Gastrocnemius medialis (tissue), 4 donors: ENCODE measurements at regions not wholly inside any gene's neighbourhood (a gene's known extent, or its start where the extent isn't known, plus 50 kb on each side); places are given as distances from the start of the nearest gene placed in this dataset.

Source experiments
- ATAC-seq, 2 donors: fragments of 150-250 bp; one replicate each; pipeline ENCODE4 v1.9.1; 2016
- DNase-seq, 2 donors: peaks; one replicate each; pipeline ENCODE4 v3.0.0-alpha.2; 2019
- H3K27ac ChIP-seq, 4 donors: fragments of 200-600 bp; sonication (generic); 1 replicate in 1 of 4; 2 replicates in 3 of 4; pipeline ENCODE4 v1.5.1; 2016 to 2018; ENCODE audit warnings: mild to moderate bottlenecking in 2 of 4, moderate library complexity in 1 of 4
- H3K27me3 ChIP-seq, 3 donors: fragments of 200-600 bp; sonication (generic) in 2 of 3; 1 replicate in 1 of 3; 2 replicates in 2 of 3; pipeline versions ENCODE4 v1.5.1 to v1.6.0; 2016 to 2019; ENCODE audit warnings: mild to moderate bottlenecking in 1 of 3, moderate library complexity in 1 of 3
- H3K36me3 ChIP-seq, 2 donors: fragments of 200-600 bp; sonication (generic) in 1 of 2; one replicate each; pipeline ENCODE4 v1.5.1; 2017 to 2018
- H3K4me1 ChIP-seq, 2 donors: fragments of 200-600 bp; sonication (generic) in 1 of 2; one replicate each; pipeline ENCODE4 v1.5.1; 2016 to 2017; ENCODE audit warnings: mild to moderate bottlenecking in 2 of 2
- H3K4me3 ChIP-seq, 4 donors: fragments of 200-600 bp; sonication (generic) in 3 of 4; 1 replicate in 1 of 4; 2 replicates in 3 of 4; pipeline ENCODE4 v1.5.1; 2016 to 2019; ENCODE audit warnings: mild to moderate bottlenecking in 2 of 4
- H3K9me3 ChIP-seq, 3 donors: fragments of 200-600 bp; sonication (generic) in 2 of 3; 1 replicate in 1 of 3; 2 replicates in 2 of 3; pipeline ENCODE4 v1.5.1; 2016 to 2019
- POLR2A ChIP-seq, 2 donors: fragments of 450-650 bp; IDR thresholded peaks; one replicate each; pipeline ENCODE4 v1.6.1; 2017; ENCODE audit warnings: antibody characterized with exemption in 2 of 2, mild to moderate bottlenecking in 2 of 2, moderate library complexity in 2 of 2
- in situ Hi-C, 4 donors: fragments of 200-750 bp; cut with MboI; loops; one replicate each; pipeline versions ENCODE4 v1.15.0 to v1.8.0; 2017; ENCODE audit warnings: low sequenced_read_pairs in 4 of 4
- intact Hi-C: fragments of 100-400 bp; cut with DNase I; formaldehyde crosslinking; loops from one replicate; pipeline ENCODE4 v1.15.1; 2023; ENCODE audit warnings: low total_unique reads
- TF ChIP-seq, protein P1 (sequence below), 5 experiments: fragments of 450-650 bp in 3 of 5; fragments of 200-600 bp in 2 of 5; sonication (generic) in 2 of 5; IDR thresholded peaks in 4 of 5; conservative IDR thresholded peaks in 1 of 5; 1 replicate in 4 of 5; 2 replicates in 1 of 5; pipeline ENCODE4 v1.5.1; 2016 to 2019; ENCODE audit warnings: antibody characterized with exemption in 5 of 5, mild to moderate bottlenecking in 3 of 5, moderate library complexity in 3 of 5

DNA sequence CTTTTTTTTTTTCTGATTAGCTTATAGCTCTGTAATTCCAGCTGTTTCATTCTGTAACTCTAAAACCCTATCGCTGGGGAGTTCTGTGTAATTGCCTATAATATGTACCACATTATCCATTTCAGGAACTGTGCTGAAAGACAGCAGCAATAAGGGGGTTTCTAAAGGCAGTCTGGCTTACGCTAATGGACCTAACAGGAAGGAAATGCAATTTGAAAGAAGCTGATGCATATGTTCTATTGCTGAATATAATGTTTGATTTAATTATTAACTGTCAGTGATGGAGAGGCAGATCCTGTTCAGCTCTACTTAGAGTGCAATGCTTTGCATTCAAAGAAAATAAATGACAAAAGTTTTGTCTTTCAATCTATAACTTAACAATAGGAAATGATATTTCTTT, 209.4 kb upstream of the SNX7 start:
- no peak overlapping the region for H3K27ac ChIP-seq
- H3K27me3 ChIP-seq, result peaks cover 0 to 5% (median 0%) of the 10 kb centered on the region in 3 donors

DNA sequence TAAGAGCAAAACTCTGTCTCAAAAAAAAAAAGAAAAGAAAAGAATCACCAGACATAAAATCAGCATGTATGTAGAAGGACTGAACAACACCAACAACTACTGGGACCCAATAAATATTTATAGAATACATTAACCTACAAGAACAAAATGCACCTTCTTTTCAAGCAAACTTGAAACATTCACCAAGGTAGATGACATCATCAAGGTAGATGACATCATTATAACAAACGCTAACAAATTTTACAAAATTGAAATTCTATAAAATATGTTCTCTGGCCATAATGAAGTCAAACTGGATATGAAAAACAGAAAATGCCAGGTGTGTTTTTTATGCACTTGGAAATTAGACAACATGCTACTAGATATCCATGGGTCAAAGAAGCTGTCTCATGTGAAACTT, 220.2 kb upstream of the SNX7 start:
- H3K27ac ChIP-seq, result no peak overlapping the region
- intact Hi-C loops, result no loop called here
- H3K27me3 ChIP-seq, result no peaks in the 10 kb centered on the region
- TF ChIP-seq POLR2A (IDR thresholded peaks at IDR 0.05), result no peak
- TF ChIP-seq, protein P1, sequence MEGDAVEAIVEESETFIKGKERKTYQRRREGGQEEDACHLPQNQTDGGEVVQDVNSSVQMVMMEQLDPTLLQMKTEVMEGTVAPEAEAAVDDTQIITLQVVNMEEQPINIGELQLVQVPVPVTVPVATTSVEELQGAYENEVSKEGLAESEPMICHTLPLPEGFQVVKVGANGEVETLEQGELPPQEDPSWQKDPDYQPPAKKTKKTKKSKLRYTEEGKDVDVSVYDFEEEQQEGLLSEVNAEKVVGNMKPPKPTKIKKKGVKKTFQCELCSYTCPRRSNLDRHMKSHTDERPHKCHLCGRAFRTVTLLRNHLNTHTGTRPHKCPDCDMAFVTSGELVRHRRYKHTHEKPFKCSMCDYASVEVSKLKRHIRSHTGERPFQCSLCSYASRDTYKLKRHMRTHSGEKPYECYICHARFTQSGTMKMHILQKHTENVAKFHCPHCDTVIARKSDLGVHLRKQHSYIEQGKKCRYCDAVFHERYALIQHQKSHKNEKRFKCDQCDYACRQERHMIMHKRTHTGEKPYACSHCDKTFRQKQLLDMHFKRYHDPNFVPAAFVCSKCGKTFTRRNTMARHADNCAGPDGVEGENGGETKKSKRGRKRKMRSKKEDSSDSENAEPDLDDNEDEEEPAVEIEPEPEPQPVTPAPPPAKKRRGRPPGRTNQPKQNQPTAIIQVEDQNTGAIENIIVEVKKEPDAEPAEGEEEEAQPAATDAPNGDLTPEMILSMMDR (IDR thresholded peaks at IDR 0.05 in 4 of 5, conservative IDR thresholded peaks at IDR 0.05 in 1 of 5), result no peak
- no peaks in the 10 kb centered on the region for H3K4me1 ChIP-seq
- DNase-seq (no peak), ATAC-seq (no peak)
- H3K36me3 ChIP-seq, result no peaks in the 10 kb centered on the region
- H3K4me3 ChIP-seq, result no peak overlapping the region
- in situ Hi-C loops, result no loop called here
- no peaks in the 10 kb centered on the region for H3K9me3 ChIP-seq

More for the DNA sequence above, 209.4 kb upstream of the SNX7 start:
- TF ChIP-seq, protein P1 (IDR thresholded peaks at IDR 0.05 in 4 of 5, conservative IDR thresholded peaks at IDR 0.05 in 1 of 5), result no peak
- TF ChIP-seq POLR2A (IDR thresholded peaks at IDR 0.05), result no peak
- Histone ChIP-seq H3K4me3 (no peak overlapping the region), H3K9me3 (peaks cover 0 to under 1% (median 0%) of the 10 kb centered on the region in 3 donors), H3K4me1 (no peaks in the 10 kb centered on the region), H3K36me3 (no peaks in the 10 kb centered on the region)
- in situ Hi-C loops (no loop called here), intact Hi-C loops (no loop called here)
- DNase-seq, result no peak
- no peak for ATAC-seq

- intact Hi-C loops (no loop called here), in situ Hi-C loops (no loop called here)
- DNase-seq (no peak), ATAC-seq (no peak)
- Histone ChIP-seq H3K9me3 (no peaks in the 10 kb centered on the region), H3K36me3 (no peaks in the 10 kb centered on the region), H3K27ac (no peak overlapping the region), H3K4me1 (no peaks in the 10 kb centered on the region), H3K4me3 (no peak overlapping the region), H3K27me3 (no peaks in the 10 kb centered on the region)
- TF ChIP-seq, protein P1 (IDR thresholded peaks at IDR 0.05 in 4 of 5, conservative IDR thresholded peaks at IDR 0.05 in 1 of 5), result no peak
- TF ChIP-seq POLR2A (IDR thresholded peaks at IDR 0.05), result no peak
Observed at GRCh38 chr1:98439471-98439870, 222.1 kb upstream of the SNX7 start.

DNA sequence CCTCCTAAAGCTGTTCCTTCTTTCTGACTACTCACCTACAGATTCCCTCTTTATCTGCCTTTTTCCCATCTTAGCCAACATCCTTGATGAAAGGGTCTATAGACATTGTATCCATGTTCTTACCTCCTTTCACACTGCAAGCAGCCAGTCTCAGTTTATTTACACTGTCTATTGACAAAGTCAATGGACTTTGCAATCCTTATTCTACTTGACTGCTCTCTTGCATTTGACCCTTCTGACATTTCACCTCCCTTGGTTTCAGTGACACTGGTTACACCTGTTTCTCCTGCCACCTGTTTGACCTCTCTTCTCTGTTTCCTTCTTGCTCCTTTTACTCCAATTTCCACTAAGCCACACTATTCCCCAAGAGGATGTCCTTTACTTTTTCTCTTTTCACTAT, 224.0 kb upstream of the SNX7 start:
- no peak for ATAC-seq
- intact Hi-C loops, result no loop called here
- Histone ChIP-seq H3K27me3 (no peaks in the 10 kb centered on the region), H3K4me1 (no peaks in the 10 kb centered on the region), H3K27ac (no peak overlapping the region), H3K36me3 (no peaks in the 10 kb centered on the region), H3K9me3 (no peaks in the 10 kb centered on the region), H3K4me3 (no peak overlapping the region)
- no peak for TF ChIP-seq POLR2A (IDR thresholded peaks at IDR 0.05)
- in situ Hi-C loops, result no loop called here
- no peak for DNase-seq

DNA sequence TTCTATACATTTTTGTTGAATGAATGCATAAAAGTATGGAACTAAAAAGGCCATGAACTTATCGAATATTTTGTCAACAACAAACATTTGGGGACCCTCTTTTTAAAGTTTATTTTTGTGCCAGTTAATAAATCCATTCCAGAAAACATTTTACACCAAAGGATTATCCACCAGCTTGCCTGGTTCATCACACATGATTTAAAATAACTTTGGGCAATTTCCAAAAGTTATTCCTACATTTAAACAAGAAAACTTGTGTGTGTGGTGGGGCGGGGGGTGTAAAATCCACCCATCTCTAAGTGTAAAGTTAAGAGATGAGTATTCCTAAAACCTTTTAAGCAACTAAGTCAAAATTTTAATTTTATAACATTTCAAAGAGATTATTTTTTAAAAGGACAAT, 224.5 kb upstream of the SNX7 start:
- Histone ChIP-seq H3K27ac (no peak overlapping the region), H3K4me1 (no peaks in the 10 kb centered on the region), H3K9me3 (no peaks in the 10 kb centered on the region), H3K36me3 (no peaks in the 10 kb centered on the region), H3K27me3 (no peaks in the 10 kb centered on the region), H3K4me3 (no peak overlapping the region)
- DNase-seq (no peak), ATAC-seq (no peak)
- TF ChIP-seq, protein P1 (IDR thresholded peaks at IDR 0.05 in 4 of 5, conservative IDR thresholded peaks at IDR 0.05 in 1 of 5), result no peak
- TF ChIP-seq POLR2A (IDR thresholded peaks at IDR 0.05), result no peak
- intact Hi-C loops, result no loop called here
- in situ Hi-C loops, result no loop called here
